Panc1 (cell line): ENCODE measurements at regions not wholly inside any gene's neighbourhood (a gene's known extent, or its start where the extent isn't known, plus 50 kb on each side); places are given as distances from the start of the nearest gene placed in this dataset.

Experiments
- ATAC-seq: fragments of 200-7000 bp; cut with Tn5 transposase; 2 replicates; pipeline ENCODE4 v1.9.1; 2020; ENCODE audit warnings: mild to moderate bottlenecking, moderate library complexity
- BruUV-seq: library from RNA; stranded (reverse); fragments of 400-500 nt; replicated peaks from 2 replicates; lab custom pipeline; 2021; lab: Mats Ljungman, UMichigan
- CTCF ChIA-PET: fragments of 300-600 bp; sonication (Branson Sonifier 250); formaldehyde crosslinking; loops from one replicate; lab custom pipeline; 2022; ENCODE audit warnings: antibody characterized with exemption; lab: Charles Lee
- POLR2A ChIA-PET: fragments of 300-600 bp; sonication (Branson Sonifier 250); formaldehyde crosslinking; loops from one replicate; lab custom pipeline; 2022; ENCODE audit warnings: antibody characterized with exemption; lab: Charles Lee
- DNase-seq: peaks from one replicate; pipeline ENCODE4 v3.0.0-alpha.2; 2010; ENCODE audit warnings: low read depth, low spot score
- H3K27ac ChIP-seq: 2 replicates; pipeline ENCODE4 v1.5.1; 2011; ENCODE audit warnings: mild to moderate bottlenecking, low read length, inconsistent platforms
- H3K27me3 ChIP-seq: fragments of 200-500 bp; sonication (Bioruptor generic); 2 replicates; pipeline ENCODE4 v1.6.0; 2014; ENCODE audit warnings: low read length, inconsistent platforms; ENCODE audit not compliant: control insufficient read depth, insufficient read depth
- H3K36me3 ChIP-seq: fragments of 200-500 bp; sonication (Bioruptor generic); 2 replicates; pipeline ENCODE4 v1.5.1; 2014; ENCODE audit warnings: inconsistent platforms, mild to moderate bottlenecking, low read length, moderate library complexity; ENCODE audit not compliant: control insufficient read depth, insufficient read depth
- H3K4me1 ChIP-seq: 2 replicates; pipeline ENCODE4 v1.5.1; 2011; ENCODE audit warnings: inconsistent platforms, mild to moderate bottlenecking, low read length, moderate library complexity; ENCODE audit not compliant: control insufficient read depth, insufficient read depth
- H3K4me3 ChIP-seq, 2 experiments: 2 replicates each; pipeline ENCODE4 v1.5.1; 2011 to 2012; ENCODE audit warnings: low read depth in 2 of 2, low read length in 2 of 2, mild to moderate bottlenecking in 2 of 2, inconsistent platforms in 1 of 2, moderate library complexity in 1 of 2
- H3K9me3 ChIP-seq: fragments of 200-500 bp; sonication (Bioruptor generic); 2 replicates; pipeline ENCODE4 v1.5.1; 2014; ENCODE audit warnings: low read depth, mild to moderate bottlenecking, inconsistent platforms, low read length, moderate library complexity; ENCODE audit not compliant: control insufficient read depth, insufficient read depth
- POLR2AphosphoS5 ChIP-seq: IDR thresholded peaks from 2 replicates; pipeline ENCODE4 v1.6.1; 2012; ENCODE audit warnings: mild to moderate bottlenecking, low read depth, low read length, moderate library complexity
- SIN3A ChIP-seq: IDR thresholded peaks from 2 replicates; pipeline ENCODE4 v1.6.1; 2012; ENCODE audit warnings: low read depth, mild to moderate bottlenecking, low read length, moderate library complexity, borderline replicate concordance; ENCODE audit not compliant: insufficient read depth
- TCF7L2 ChIP-seq: IDR thresholded peaks from 2 replicates; pipeline ENCODE4 v1.6.1; 2011; ENCODE audit warnings: mild to moderate bottlenecking, low read depth, low read length, inconsistent platforms
- in situ Hi-C: cut with HindIII; loops from 2 replicates; pipeline ENCODE4 v1.10.0; 2016; ENCODE audit warnings: low sequenced_read_pairs, low pct_unique_long_range_greater_than_20kb
- intact Hi-C: fragments of 100-400 bp; cut with micrococcal nuclease; formaldehyde crosslinking; loops from one replicate; pipeline ENCODE4 v1.10.0; 2022; ENCODE audit not compliant: unreplicated experiment
- TF ChIP-seq, protein P1 (sequence below), 2 experiments: IDR thresholded peaks; 2 replicates each; pipeline ENCODE4 v1.6.1; 2011 to 2012; ENCODE audit warnings: low read depth in 2 of 2, control low read depth in 1 of 2, low read length in 1 of 2, mild to moderate bottlenecking in 1 of 2, moderate library complexity in 1 of 2; ENCODE audit not compliant: insufficient read depth in 1 of 2
- TF ChIP-seq, protein P2 (sequence below): fragments of 450-650 bp; IDR thresholded peaks from 2 replicates; pipeline ENCODE4 v1.5.1; 2017; ENCODE audit warnings: mild to moderate bottlenecking

DNA sequence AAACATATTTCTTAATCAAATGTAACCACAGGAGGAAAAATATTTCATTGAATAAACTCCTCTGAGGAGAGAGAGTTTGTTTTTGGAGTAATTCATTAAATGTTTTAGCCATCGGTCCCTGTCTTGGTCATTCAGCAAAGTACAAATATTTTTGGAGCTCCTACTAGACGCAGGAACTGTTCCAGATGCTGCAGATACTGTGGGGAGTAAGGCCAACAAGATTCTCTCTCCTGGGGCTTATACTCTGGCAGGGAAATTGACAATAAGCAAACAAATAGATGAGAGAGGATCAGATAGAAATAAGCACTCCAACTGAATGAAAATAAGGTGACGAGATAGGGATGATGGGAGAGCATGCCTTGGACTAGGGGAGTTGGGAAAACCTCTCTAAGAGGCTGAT lies 264.1 kb downstream of the TTC8 start:
- intact Hi-C loops, result no loop called here
- CTCF ChIA-PET, result no interaction called here

DNA sequence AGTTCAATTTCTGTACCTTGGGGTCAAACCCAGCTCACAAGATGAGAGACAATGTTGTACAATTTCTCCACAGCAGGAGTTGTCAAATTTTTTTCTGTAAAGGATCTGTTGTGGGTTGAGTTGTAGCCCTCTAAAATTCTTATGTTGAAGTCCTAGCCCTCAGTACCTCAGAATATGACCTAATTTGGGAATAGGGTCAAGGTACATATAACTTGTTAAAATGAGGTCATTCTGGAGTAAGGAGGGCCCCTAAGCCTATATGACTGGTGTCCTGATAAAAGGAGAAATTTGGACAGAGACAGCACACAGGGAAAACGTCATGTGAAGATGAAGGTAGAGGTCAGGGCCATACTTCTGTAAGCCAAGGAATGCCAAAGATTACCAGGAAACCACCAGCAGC lies 264.9 kb downstream of the TTC8 start:
- in situ Hi-C loops, result no loop called here
- Histone ChIP-seq H3K4me3 (no peak overlapping the region), H3K27ac (no peak overlapping the region), H3K9me3 (no peaks in the 10 kb centered on the region), H3K4me1 (no peaks in the 10 kb centered on the region), H3K36me3 (no peaks in the 10 kb centered on the region), H3K27me3 (no peaks in the 10 kb centered on the region)
- ATAC-seq, result no peak
- ChIA-PET POLR2A (no interaction called here), CTCF (no interaction called here)
- intact Hi-C loops, result no loop called here
- TF ChIP-seq TCF7L2 (no peak), SIN3A (no peak), POLR2AphosphoS5 (no peak)
- TF ChIP-seq, protein P1, sequence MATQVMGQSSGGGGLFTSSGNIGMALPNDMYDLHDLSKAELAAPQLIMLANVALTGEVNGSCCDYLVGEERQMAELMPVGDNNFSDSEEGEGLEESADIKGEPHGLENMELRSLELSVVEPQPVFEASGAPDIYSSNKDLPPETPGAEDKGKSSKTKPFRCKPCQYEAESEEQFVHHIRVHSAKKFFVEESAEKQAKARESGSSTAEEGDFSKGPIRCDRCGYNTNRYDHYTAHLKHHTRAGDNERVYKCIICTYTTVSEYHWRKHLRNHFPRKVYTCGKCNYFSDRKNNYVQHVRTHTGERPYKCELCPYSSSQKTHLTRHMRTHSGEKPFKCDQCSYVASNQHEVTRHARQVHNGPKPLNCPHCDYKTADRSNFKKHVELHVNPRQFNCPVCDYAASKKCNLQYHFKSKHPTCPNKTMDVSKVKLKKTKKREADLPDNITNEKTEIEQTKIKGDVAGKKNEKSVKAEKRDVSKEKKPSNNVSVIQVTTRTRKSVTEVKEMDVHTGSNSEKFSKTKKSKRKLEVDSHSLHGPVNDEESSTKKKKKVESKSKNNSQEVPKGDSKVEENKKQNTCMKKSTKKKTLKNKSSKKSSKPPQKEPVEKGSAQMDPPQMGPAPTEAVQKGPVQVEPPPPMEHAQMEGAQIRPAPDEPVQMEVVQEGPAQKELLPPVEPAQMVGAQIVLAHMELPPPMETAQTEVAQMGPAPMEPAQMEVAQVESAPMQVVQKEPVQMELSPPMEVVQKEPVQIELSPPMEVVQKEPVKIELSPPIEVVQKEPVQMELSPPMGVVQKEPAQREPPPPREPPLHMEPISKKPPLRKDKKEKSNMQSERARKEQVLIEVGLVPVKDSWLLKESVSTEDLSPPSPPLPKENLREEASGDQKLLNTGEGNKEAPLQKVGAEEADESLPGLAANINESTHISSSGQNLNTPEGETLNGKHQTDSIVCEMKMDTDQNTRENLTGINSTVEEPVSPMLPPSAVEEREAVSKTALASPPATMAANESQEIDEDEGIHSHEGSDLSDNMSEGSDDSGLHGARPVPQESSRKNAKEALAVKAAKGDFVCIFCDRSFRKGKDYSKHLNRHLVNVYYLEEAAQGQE (IDR thresholded peaks at IDR 0.05; ENCODE audit: insufficient read depth in 1 of 2, low read depth in 2 of 2, low read length in 1 of 2), result no peak
- TF ChIP-seq, protein P2, sequence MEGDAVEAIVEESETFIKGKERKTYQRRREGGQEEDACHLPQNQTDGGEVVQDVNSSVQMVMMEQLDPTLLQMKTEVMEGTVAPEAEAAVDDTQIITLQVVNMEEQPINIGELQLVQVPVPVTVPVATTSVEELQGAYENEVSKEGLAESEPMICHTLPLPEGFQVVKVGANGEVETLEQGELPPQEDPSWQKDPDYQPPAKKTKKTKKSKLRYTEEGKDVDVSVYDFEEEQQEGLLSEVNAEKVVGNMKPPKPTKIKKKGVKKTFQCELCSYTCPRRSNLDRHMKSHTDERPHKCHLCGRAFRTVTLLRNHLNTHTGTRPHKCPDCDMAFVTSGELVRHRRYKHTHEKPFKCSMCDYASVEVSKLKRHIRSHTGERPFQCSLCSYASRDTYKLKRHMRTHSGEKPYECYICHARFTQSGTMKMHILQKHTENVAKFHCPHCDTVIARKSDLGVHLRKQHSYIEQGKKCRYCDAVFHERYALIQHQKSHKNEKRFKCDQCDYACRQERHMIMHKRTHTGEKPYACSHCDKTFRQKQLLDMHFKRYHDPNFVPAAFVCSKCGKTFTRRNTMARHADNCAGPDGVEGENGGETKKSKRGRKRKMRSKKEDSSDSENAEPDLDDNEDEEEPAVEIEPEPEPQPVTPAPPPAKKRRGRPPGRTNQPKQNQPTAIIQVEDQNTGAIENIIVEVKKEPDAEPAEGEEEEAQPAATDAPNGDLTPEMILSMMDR, result no peak
- no peak for DNase-seq
- no TSS peak for BruUV-seq

More for the DNA sequence above, 264.1 kb downstream of the TTC8 start:
- DNase-seq (no peak), ATAC-seq (no peak)
- Histone ChIP-seq H3K9me3 (no peaks in the 10 kb centered on the region), H3K36me3 (no peaks in the 10 kb centered on the region), H3K4me1 (no peaks in the 10 kb centered on the region), H3K27ac (no peak overlapping the region), H3K27me3 (no peaks in the 10 kb centered on the region), H3K4me3 (no peak overlapping the region)
- in situ Hi-C loops, result no loop called here
- POLR2A ChIA-PET, result no interaction called here
- no TSS peak for BruUV-seq
- no peak for TF ChIP-seq POLR2AphosphoS5
- TF ChIP-seq TCF7L2, result no peak
- TF ChIP-seq, protein P1 (IDR thresholded peaks at IDR 0.05; ENCODE audit: insufficient read depth in 1 of 2, low read depth in 2 of 2, low read length in 1 of 2), result no peak
- TF ChIP-seq, protein P2, result no peak
- no peak for TF ChIP-seq SIN3A
